ENCODE measurements at regions not wholly inside any gene's neighbourhood (a gene's known extent, or its start where the extent isn't known, plus 50 kb on each side); places are given as distances from the start of the nearest gene placed in this dataset.
"Not testable (repeated sequence)": the region's sequence is repeated elsewhere in the genome, so short reads cannot be mapped to it uniquely, and the experiment has no call there.

GRCh38 chr2:222368280-222368679, 56.1 kb upstream of the SGPP2 start:
- TF ChIP-seq CTCF (IDR thresholded peaks at IDR 0.05); EP300 (IDR thresholded peaks at IDR 0.05; ENCODE audit: low read depth): not testable (repeated sequence)

Data from transverse colon (tissue), 3 donors.